ENCODE measurements at regions not wholly inside any gene's neighbourhood (a gene's known extent, or its start where the extent isn't known, plus 50 kb on each side); places are given as distances from the start of the nearest gene placed in this dataset.

DNA sequence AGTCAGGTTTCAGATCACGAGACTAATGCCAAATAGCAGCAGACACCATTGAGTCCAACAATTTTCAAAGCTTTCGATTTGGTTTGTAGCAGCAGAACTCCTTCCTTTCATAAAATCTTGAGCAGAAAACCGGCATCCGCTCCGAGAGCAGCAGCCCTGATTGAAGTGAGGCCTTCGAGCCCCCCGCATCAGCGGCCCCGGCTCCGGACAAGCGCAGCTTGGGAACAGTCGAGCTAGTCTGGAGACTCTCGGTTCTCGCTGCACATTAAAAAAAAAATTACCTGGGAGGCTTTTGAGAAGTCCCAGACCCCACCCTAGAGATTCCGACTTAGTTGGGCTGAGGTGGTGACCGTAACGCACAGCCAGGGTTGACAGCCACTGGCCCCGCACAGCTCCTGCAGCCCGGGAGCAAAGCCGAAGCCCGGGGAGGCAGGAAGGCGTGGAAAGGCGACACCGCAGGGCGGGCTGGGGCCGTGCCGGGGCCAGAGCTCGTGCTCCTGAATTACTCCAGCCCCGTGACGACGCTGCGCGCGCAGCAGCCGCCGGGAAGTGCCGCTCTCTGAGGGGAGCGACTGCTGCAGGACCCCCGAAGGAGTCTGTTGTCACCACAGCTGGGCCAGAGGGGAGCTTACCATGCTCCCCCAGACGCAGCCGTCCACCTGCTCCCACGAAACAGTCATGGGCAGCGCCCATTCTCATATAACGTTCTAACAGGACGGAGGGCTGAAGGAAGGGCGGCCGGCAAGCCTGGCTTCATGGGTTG, 57.8 kb downstream of the SPATA19 start:
- Mint-ChIP-seq H3K4me1 (no peaks in the 10 kb centered on the region), H3K27ac (no peak overlapping the region), H3K9me3 (peaks cover 0 to 2% (median 0%) of the 10 kb centered on the region in 6 donors), H3K27me3 (ENCODE audit: low read depth in 3 of 3) (peaks cover 0 to 14% (median 1%) of the 10 kb centered on the region in 3 donors), H3K4me3 (no peak overlapping the region), H3K36me3 (peaks cover 0 to 4% (median 0%) of the 10 kb centered on the region in 3 donors)
- DNase-seq, result no peak

DNA sequence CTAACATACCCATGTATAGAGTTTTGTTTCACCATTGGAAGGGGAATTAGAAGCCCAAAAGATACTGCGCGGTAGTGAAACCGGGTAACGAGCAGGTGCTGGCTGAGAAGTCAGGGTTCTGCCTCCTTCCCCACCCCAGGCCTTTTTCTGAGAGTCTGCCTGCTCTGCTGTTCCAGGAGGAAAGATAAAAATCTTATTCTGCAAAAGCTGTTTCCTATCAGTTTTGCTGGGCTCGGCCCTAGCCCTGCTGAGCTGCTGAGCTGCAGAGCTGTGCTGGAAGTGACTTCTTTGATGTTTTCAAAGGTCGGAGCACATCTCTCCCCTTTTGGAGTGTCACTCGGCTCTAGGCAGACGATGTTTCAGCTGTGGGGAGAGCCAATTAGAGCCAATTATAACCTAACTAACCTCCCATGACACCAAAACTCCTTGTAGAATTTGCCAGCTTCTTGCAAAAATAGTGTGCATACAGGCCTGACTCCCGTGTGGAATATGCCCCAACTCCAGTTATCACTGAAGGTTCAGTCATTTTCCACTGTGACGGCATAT, 59.4 kb downstream of the SPATA19 start:
- H3K27ac Mint-ChIP-seq, result no peak overlapping the region
- H3K27me3 Mint-ChIP-seq (ENCODE audit: low read depth in 3 of 3), result peaks cover 0 to 17% (median 6%) of the 10 kb centered on the region in 3 donors
- H3K9me3 Mint-ChIP-seq, result peaks cover 0 to 2% (median 0%) of the 10 kb centered on the region in 6 donors
- no peak overlapping the region for H3K4me3 Mint-ChIP-seq
- no peaks in the 10 kb centered on the region for H3K4me1 Mint-ChIP-seq
- peaks cover 0 to 4% (median 0%) of the 10 kb centered on the region in 3 donors for H3K36me3 Mint-ChIP-seq
- no peak for DNase-seq

DNA sequence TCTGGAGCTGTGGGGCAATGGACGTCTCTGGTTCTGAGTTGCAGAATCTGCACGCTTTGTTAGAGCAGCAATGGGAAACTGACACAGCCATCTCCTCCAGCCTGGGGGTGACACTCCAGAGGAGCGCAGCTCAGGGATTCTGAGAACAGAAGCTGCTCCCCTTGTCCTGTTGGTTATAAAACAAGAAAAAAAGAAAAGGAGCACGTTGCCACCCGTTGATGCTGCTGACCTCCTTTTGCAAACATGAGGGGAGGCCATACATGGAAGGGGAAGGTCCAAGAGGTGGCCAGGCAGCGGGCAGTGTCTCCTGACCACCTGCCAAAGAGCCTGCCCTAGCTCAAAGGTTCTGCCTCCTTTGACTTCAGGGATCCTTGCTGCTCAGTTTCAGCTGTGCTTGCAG, 61.0 kb downstream of the SPATA19 start:
- Mint-ChIP-seq H3K27ac (no peak overlapping the region), H3K27me3 (ENCODE audit: low read depth in 3 of 3) (peaks cover 0 to 14% (median 6%) of the 10 kb centered on the region in 3 donors), H3K4me3 (no peak overlapping the region), H3K4me1 (no peaks in the 10 kb centered on the region), H3K36me3 (peaks cover 0 to 4% (median 0%) of the 10 kb centered on the region in 3 donors), H3K9me3 (peaks cover 0 to 2% (median 0%) of the 10 kb centered on the region in 6 donors)
- no peak for DNase-seq

DNA sequence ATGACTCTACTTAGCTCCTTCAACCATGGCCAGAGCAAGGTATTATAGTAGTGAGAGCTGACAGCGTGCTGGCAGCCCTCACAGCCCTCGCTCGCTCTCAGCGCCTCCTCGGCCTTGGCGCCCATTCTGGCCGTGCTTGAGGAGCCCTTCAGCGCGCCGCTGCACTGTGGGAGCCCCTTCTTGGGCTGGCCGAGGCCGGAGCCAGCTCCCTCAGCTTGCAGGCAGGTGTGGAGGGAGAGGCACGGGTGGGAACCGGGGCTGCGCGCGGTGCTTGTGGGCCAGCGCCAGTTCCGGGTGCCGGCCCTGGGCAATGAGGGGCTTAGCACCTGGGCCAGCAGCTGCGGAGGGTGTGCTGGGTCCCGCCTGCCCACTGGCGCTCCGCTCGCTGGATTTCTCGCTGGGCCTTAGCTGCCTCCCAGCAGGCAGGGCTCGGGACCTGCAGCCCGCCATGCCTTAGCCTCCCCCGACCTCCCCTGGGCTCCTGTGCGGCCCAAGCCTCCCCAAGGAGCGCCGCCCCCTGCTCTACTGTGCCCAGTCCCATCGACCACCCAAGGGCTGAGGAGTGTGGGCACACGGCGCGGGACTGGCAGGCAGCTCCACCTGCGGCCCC, 63.1 kb downstream of the SPATA19 start:
- Mint-ChIP-seq H3K9me3 (peaks cover 0 to 5% (median 0%) of the 10 kb centered on the region in 6 donors), H3K4me3 (no peak overlapping the region), H3K27ac (no peak overlapping the region), H3K36me3 (no peaks in the 10 kb centered on the region), H3K27me3 (ENCODE audit: low read depth in 3 of 3) (peaks cover 0 to 7% (median 6%) of the 10 kb centered on the region in 3 donors), H3K4me1 (no peaks in the 10 kb centered on the region)
- no peak for DNase-seq

DNA sequence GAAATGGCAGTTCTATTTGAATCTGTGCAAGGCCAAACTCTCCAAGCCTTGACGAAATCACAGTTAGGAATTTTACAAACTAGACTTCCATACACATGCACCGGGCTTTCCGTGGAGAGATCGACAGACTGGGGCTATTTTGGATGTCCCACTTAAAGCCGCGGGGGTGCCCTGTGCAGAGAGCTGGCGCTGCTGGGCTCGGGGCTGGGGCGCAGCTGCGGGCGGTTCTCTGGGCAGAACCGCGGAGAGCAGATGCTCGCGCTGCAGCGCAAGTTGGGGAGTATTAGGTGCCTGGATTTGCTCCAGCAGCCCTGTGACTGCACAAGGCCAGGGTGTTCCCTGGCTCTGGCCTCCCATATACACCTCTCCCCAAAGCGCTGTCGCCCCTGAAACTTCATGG, 67.2 kb downstream of the SPATA19 start:
- no peaks in the 10 kb centered on the region for H3K4me1 Mint-ChIP-seq
- H3K4me3 Mint-ChIP-seq, result no peak overlapping the region
- H3K36me3 Mint-ChIP-seq, result no peaks in the 10 kb centered on the region
- H3K27me3 Mint-ChIP-seq (ENCODE audit: low read depth in 3 of 3), result peaks cover 1 to 8% (median 2%) of the 10 kb centered on the region in 3 donors
- DNase-seq, result no peak
- H3K27ac Mint-ChIP-seq, result no peak overlapping the region
- H3K9me3 Mint-ChIP-seq, result peaks cover 0 to 8% (median 0%) of the 10 kb centered on the region in 6 donors

DNA sequence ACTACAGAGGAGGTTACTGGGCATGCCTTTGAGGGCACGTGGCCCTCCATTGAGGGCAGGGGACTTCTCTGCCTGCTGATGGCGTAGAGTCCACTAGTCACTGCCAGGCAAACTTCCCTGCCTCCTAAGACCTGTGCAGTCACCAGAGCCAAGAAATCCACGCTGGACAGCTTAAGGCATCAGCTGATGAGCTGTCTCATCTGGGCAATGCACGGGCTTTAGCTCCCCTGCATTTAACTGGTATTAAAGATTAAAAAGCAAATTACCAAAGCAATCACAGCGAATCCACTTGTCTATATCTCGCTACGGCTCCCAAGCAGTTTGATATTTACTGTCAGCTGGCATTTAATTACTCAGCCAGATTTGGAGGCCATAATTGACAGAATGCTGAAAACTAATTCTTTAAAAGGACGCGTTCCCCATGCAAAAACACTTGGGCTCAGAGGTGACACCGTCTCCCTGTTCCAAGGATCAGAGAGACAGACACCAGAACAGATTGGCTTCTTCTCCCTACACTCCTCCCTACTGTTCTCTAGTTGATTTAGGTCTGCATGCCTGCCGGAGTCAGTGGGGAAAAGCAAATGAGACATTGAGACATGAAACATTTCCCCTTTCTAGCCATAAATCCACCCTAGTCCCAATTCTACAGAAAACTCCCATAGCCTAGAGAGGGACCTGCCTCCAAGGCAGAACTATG, 68.5 kb downstream of the SPATA19 start:
- H3K9me3 Mint-ChIP-seq, result peaks cover 0 to 8% (median 0%) of the 10 kb centered on the region in 6 donors

DNA sequence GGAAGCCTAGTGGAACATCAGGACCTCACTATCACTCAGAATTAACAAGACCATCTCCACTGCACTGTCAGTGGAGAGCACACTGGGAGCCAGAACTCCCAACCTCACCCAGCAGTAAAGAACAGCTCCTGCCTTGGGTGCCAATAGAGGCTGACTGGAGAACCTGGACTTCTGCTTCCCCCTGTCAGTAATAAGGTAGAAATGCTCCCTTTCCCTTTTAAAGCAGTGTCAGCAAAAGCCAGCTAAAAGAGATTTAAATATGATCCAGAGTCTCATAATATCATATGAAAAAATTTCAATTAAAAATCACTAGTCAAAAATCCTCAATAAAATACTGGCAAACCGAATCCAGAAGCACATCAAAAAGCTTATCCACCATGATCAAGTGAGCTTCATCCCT, 82.8 kb downstream of the SPATA19 start:
- DNase-seq, result no peak
- H3K4me1 Mint-ChIP-seq, result no peaks in the 10 kb centered on the region
- H3K27ac Mint-ChIP-seq, result no peak overlapping the region
- no peaks in the 10 kb centered on the region for H3K36me3 Mint-ChIP-seq
- peaks cover 0 to 3% (median 0%) of the 10 kb centered on the region in 3 donors for H3K27me3 Mint-ChIP-seq (ENCODE audit: low read depth in 3 of 3)
- peaks cover 2 to 9% (median 5%) of the 10 kb centered on the region in 6 donors for H3K9me3 Mint-ChIP-seq
- no peak overlapping the region for H3K4me3 Mint-ChIP-seq

More for the DNA sequence above, 68.5 kb downstream of the SPATA19 start:
- DNase-seq, result no peak
- no peaks in the 10 kb centered on the region for H3K4me1 Mint-ChIP-seq
- H3K27me3 Mint-ChIP-seq (ENCODE audit: low read depth in 3 of 3), result peaks cover 1 to 8% (median 2%) of the 10 kb centered on the region in 3 donors
- no peaks in the 10 kb centered on the region for H3K36me3 Mint-ChIP-seq
- H3K27ac Mint-ChIP-seq, result peak overlapping the region in 1 of 6 donors; percentile 35
- no peak overlapping the region for H3K4me3 Mint-ChIP-seq

DNA sequence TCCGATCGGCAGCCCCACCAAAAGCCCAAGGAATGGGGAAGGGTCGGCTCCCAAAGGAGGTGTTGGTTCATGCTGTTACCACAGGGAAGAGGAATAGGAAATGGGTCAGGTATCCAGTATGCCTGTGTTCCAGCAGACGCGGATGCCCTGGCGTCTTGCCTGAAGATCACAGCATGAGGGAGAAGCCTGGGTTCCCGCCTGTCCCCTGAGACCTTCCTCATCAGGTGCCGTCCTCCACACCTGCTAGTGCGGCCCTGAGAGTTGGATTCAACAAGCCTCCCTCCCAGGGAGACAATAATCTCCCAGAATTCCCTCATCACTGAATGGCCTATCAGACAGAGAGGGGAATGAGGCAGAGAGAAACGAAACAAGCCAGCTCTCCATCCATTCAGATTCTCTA, 92.2 kb downstream of the SPATA19 start:
- H3K27ac Mint-ChIP-seq, result no peak overlapping the region
- peaks cover 0 to 9% (median 0%) of the 10 kb centered on the region in 3 donors for H3K27me3 Mint-ChIP-seq (ENCODE audit: low read depth in 3 of 3)
- no peak overlapping the region for H3K4me3 Mint-ChIP-seq
- H3K9me3 Mint-ChIP-seq, result peaks cover 0 to 13% (median 3%) of the 10 kb centered on the region in 6 donors
- no peak for DNase-seq
- no peaks in the 10 kb centered on the region for H3K4me1 Mint-ChIP-seq
- H3K36me3 Mint-ChIP-seq, result peaks cover 0 to 4% (median 0%) of the 10 kb centered on the region in 3 donors

DNA sequence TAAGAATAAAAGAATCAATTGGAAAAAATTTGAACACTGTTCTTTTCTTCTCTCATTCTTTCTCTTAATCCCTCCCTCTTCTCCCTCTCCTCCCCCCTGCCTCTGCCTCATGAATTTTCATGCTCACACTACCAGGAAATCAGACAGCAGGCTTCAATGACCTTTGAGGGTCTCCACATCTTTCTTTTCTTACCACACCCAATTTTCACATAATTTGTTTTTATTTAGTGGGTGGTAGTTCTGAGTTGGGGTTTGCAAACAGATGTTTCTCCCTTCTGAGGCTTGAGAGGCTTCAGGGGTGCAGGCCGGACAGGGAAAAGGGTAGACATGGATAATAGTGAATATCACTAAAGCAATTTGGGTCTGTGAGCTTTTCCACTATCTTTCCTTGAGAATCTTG, 95.5 kb downstream of the SPATA19 start:
- DNase-seq, result no peak
- no peak overlapping the region for H3K4me3 Mint-ChIP-seq
- H3K27ac Mint-ChIP-seq, result no peak overlapping the region
- H3K9me3 Mint-ChIP-seq, result peaks cover 0 to 6% (median 1%) of the 10 kb centered on the region in 6 donors
- H3K27me3 Mint-ChIP-seq (ENCODE audit: low read depth in 3 of 3), result peaks cover 0 to 9% (median 2%) of the 10 kb centered on the region in 3 donors
- no peaks in the 10 kb centered on the region for H3K4me1 Mint-ChIP-seq
- peaks cover 0 to 4% (median 0%) of the 10 kb centered on the region in 3 donors for H3K36me3 Mint-ChIP-seq

DNA sequence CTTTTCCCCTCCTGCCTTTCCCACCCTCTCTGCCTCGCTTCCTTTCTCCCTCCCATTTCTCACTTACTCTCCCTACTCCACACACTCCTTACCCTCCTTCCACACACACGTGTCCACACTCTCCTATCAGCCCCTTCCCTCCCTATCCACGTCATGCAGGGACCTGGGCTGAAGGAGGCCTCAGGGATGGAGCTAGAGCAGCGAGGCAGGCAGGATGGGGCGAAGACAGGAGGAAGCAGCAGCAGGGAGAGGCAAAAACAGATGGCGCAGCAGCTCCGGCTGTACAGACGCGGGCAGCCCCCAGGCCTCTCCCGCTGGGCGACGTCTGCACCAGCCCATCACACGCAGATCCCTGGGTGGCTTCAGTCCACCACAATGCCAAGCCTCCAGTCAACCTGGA, 97.9 kb downstream of the SPATA19 start:
- H3K27ac Mint-ChIP-seq, result no peak overlapping the region

DNA sequence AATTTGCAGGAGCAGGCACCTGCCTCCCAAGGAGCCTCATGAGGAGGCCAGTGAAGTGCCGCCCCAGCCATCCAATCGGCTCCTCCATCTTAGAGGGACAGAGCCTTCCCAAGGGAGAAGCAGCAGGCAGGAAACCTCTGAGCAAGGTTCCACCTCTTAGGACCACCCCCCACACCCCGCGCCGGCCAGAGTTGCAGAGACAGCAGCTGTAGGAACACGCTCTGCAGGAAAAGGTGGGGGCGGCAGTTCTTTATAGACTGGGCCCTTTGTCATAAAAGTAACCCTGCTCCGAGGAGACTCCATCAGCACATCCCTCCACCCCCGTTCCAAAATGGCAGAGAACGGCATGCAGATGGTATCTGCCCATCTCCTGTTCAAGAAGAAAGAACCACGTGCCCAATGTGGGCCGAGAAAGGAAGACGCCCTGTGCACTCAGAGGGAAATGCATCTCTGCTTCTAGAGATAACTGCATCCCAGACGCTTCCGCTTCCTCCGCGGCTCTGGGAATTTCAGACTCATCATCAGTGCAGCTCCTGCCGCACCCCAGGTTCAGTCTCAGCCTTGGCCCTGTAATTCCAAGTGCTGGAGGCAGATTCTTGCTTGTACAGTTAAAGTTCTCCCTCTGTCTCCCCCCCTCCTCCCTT, 98.5 kb downstream of the SPATA19 start:
- H3K4me3 Mint-ChIP-seq, result no peak overlapping the region
- H3K36me3 Mint-ChIP-seq, result peaks cover 0 to 4% (median 0%) of the 10 kb centered on the region in 3 donors
- no peaks in the 10 kb centered on the region for H3K4me1 Mint-ChIP-seq
- H3K27me3 Mint-ChIP-seq (ENCODE audit: low read depth in 3 of 3), result peaks cover 0 to 6% (median 3%) of the 10 kb centered on the region in 3 donors
- no peak overlapping the region for H3K27ac Mint-ChIP-seq
- DNase-seq, result no peak
- peaks cover 0 to 3% (median 0%) of the 10 kb centered on the region in 6 donors for H3K9me3 Mint-ChIP-seq

More for the DNA sequence above, 97.9 kb downstream of the SPATA19 start:
- Mint-ChIP-seq H3K36me3 (peaks cover 0 to 4% (median 0%) of the 10 kb centered on the region in 3 donors), H3K4me1 (no peaks in the 10 kb centered on the region), H3K27me3 (ENCODE audit: low read depth in 3 of 3) (peaks cover 0 to 6% (median 3%) of the 10 kb centered on the region in 3 donors), H3K9me3 (peaks cover 0 to 3% (median 0%) of the 10 kb centered on the region in 6 donors), H3K4me3 (no peak overlapping the region)
- no peak for DNase-seq

DNA sequence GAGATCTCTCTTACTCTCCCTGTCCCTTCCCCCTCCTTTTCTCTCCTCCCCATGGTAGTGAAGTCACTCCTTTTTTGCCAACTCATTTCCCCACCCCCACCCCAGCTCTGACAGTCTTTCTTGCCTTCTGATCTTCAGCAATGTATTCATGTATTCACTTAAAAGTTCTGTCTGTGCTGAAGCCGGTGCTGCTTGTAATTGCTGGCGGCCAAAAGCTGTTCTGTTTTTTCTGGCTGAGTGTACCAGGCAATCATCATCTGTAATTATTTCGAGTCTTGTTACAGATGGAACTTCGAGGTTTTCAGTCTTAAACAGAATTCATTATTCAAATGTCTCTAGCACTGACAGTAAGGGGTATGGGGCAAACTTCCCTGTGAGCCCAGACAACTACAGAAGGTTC, 99.5 kb downstream of the SPATA19 start:
- H3K27ac Mint-ChIP-seq, result no peak overlapping the region
- peaks cover 0 to 4% (median 0%) of the 10 kb centered on the region in 3 donors for H3K36me3 Mint-ChIP-seq
- no peak overlapping the region for H3K4me3 Mint-ChIP-seq
- no peaks in the 10 kb centered on the region for H3K4me1 Mint-ChIP-seq
- peaks cover 0 to 4% (median 3%) of the 10 kb centered on the region in 3 donors for H3K27me3 Mint-ChIP-seq (ENCODE audit: low read depth in 3 of 3)
- DNase-seq, result no peak
- peaks cover 0 to 3% (median 0%) of the 10 kb centered on the region in 6 donors for H3K9me3 Mint-ChIP-seq

DNA sequence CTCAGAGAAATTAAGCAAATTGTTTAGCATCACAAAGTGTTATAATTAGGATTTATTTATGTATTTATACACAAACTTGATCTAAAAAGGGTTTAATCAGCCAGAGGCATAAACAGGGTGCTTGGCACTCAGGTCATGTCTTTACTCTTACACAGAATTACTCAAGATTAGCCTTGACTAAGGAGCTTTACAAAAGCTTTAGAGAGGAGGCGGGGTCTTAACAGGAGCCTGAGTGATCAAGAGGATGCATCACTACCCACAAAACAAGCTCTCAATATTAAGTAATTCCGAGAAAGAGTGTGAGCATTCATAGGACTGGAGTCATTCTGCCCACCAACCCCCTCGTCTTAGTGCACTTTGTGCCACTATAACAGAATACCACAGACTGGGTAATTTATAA, 103.0 kb downstream of the SPATA19 start:
- H3K4me1 Mint-ChIP-seq, result no peaks in the 10 kb centered on the region

More for the DNA sequence above, 103.0 kb downstream of the SPATA19 start:
- no peak for DNase-seq
- no peaks in the 10 kb centered on the region for H3K36me3 Mint-ChIP-seq
- no peak overlapping the region for H3K4me3 Mint-ChIP-seq
- peaks cover 0 to 6% (median 1%) of the 10 kb centered on the region in 3 donors for H3K27me3 Mint-ChIP-seq (ENCODE audit: low read depth in 3 of 3)
- H3K27ac Mint-ChIP-seq, result no peak overlapping the region
- peaks cover 0 to 3% (median 0%) of the 10 kb centered on the region in 6 donors for H3K9me3 Mint-ChIP-seq
